AG04449 (cell line): ENCODE measurements at regions not wholly inside any gene's neighbourhood (a gene's known extent, or its start where the extent isn't known, plus 50 kb on each side); places are given as distances from the start of the nearest gene placed in this dataset.

Source experiments
- CTCF ChIA-PET: fragments of 350-600 bp; formaldehyde crosslinking; extraction: SDS; loops from one replicate; lab custom pipeline; 2021; ENCODE audit warnings: antibody characterized with exemption; lab: Yijun Ruan, JAX
- POLR2A ChIA-PET: fragments of 400-600, 350-600 bp; formaldehyde crosslinking; extraction: SDS; loops from one replicate; lab custom pipeline; 2020; ENCODE audit warnings: antibody characterized with exemption, inconsistent platforms; lab: Yijun Ruan, JAX
- DNase-seq: peaks from one replicate; pipeline ENCODE4 v3.0.0-alpha.2; 2010; ENCODE audit warnings: low read depth, low spot score
- H3K4me3 ChIP-seq: 2 replicates; pipeline ENCODE4 v1.5.1; 2011; ENCODE audit warnings: low read depth, mild to moderate bottlenecking, control low read depth, low read length
- CTCF ChIP-seq: IDR thresholded peaks from one replicate; pipeline ENCODE4 v1.5.1; 2011; ENCODE audit warnings: mild to moderate bottlenecking, moderate library complexity, low read length, control low read depth, inconsistent platforms; ENCODE audit not compliant: insufficient read depth; ENCODE audit errors: missing control alignments

- no peak for DNase-seq
- ChIA-PET POLR2A (no interaction called here), CTCF (interaction anchor here (1.2 kb wide), 1 partner anchor 10 kb away, joined by 3 read pairs; no protein-coding TSS in a partner anchor)
- TF ChIP-seq CTCF, result no peak
- H3K4me3 ChIP-seq, result no peak overlapping the region
Measured at GRCh38 chr3:186476541-186476940, 67.6 kb downstream of the CRYGS start.

- no peak overlapping the region for H3K4me3 ChIP-seq
- POLR2A ChIA-PET, result no interaction called here
- no peak for DNase-seq
- CTCF ChIA-PET, result no interaction called here
- no peak for TF ChIP-seq CTCF
Measured at GRCh38 chr3:186476044-186476468, 68.1 kb downstream of the CRYGS start.

GRCh38 chr3:186473166-186473565 lies 71.0 kb downstream of the CRYGS start:
- no peak for DNase-seq
- no peak for TF ChIP-seq CTCF
- H3K4me3 ChIP-seq, result no peak overlapping the region
- CTCF ChIA-PET, result no interaction called here
- POLR2A ChIA-PET, result no interaction called here

GRCh38 chr3:186472456-186473008 lies 71.6 kb downstream of the CRYGS start:
- no peak overlapping the region for H3K4me3 ChIP-seq
- ChIA-PET POLR2A (no interaction called here), CTCF (interaction anchor here (1.2 kb wide), 1 partner anchor 11 kb away, joined by 3 read pairs; no protein-coding TSS in a partner anchor)
- no peak for TF ChIP-seq CTCF
- no peak for DNase-seq

- H3K4me3 ChIP-seq, result no peak overlapping the region
- POLR2A ChIA-PET, result no interaction called here
- DNase-seq, result no peak
- CTCF ChIA-PET, result interaction anchor here (1.2 to 1.3 kb wide), 2 partner anchors 10 to 209 kb away, joined by 3 read pairs; no protein-coding TSS in a partner anchor
- no peak for TF ChIP-seq CTCF
Measured at GRCh38 chr3:186471771-186472170, 72.4 kb downstream of the CRYGS start.

- TF ChIP-seq CTCF, result no peak
- ChIA-PET POLR2A (interaction anchor here (0.6 kb wide), 1 partner anchor 17 kb away, joined by 3 read pairs; no protein-coding TSS in a partner anchor), CTCF (no interaction called here)
- no peak overlapping the region for H3K4me3 ChIP-seq
- no peak for DNase-seq
Measured at GRCh38 chr3:186469525-186469924, 74.7 kb downstream of the CRYGS start.
